DND-41 (cell line): ENCODE measurements at regions not wholly inside any gene's neighbourhood (a gene's known extent, or its start where the extent isn't known, plus 50 kb on each side); places are given as distances from the start of the nearest gene placed in this dataset.

Experiments used
- ATAC-seq: fragments of 200-7000 bp; cut with Tn5 transposase; 3 replicates; pipeline ENCODE4 v1.9.1; 2021; ENCODE audit warnings: low read depth; ENCODE audit not compliant: insufficient read depth
- DNase-seq: peaks from one replicate; pipeline ENCODE4 v3.0.0-alpha.2; 2020
- H2AFZ ChIP-seq: 2 replicates; pipeline ENCODE4 v1.6.0; 2012; ENCODE audit warnings: low read depth, low read length
- H3K27ac ChIP-seq: 2 replicates; pipeline ENCODE4 v1.5.1; 2012; ENCODE audit warnings: low read length, inconsistent platforms
- H3K27me3 ChIP-seq: fragments of 200-600 bp; sonication (generic); 2 replicates; pipeline ENCODE4 v1.6.0; 2012; ENCODE audit warnings: low read length, mild to moderate bottlenecking, inconsistent platforms; ENCODE audit not compliant: insufficient read depth, poor library complexity
- H3K36me3 ChIP-seq: 2 replicates; pipeline ENCODE4 v1.5.1; 2012; ENCODE audit warnings: low read length, inconsistent platforms; ENCODE audit not compliant: insufficient read depth
- H3K4me1 ChIP-seq: 2 replicates; pipeline ENCODE4 v1.5.1; 2012; ENCODE audit warnings: mild to moderate bottlenecking, low read length; ENCODE audit not compliant: insufficient read depth
- H3K4me2 ChIP-seq: 2 replicates; pipeline ENCODE4 v1.6.0; 2012; ENCODE audit warnings: mild to moderate bottlenecking, moderate library complexity, low read length, inconsistent platforms; ENCODE audit not compliant: insufficient read depth
- H3K4me3 ChIP-seq, 2 experiments: fragments of 200-600 bp in 1 of 2; shearing (Covaris generic) in 1 of 2; 2 replicates each; pipeline ENCODE4 v1.5.1; 2012 to 2016; ENCODE audit warnings: inconsistent platforms in 2 of 2, low read length in 2 of 2, mild to moderate bottlenecking in 2 of 2, low read depth in 1 of 2, moderate library complexity in 1 of 2
- H3K79me2 ChIP-seq: 2 replicates; pipeline ENCODE4 v1.6.0; 2012; ENCODE audit warnings: low read length, inconsistent platforms; ENCODE audit not compliant: insufficient read depth
- H3K9ac ChIP-seq: 2 replicates; pipeline ENCODE4 v1.6.0; 2012; ENCODE audit warnings: low read depth, mild to moderate bottlenecking, inconsistent platforms, low read length, moderate library complexity
- H3K9me3 ChIP-seq: 2 replicates; pipeline ENCODE4 v1.5.1; 2012; ENCODE audit warnings: low read length, moderate library complexity, mild to moderate bottlenecking, inconsistent platforms; ENCODE audit not compliant: insufficient read depth, severe bottlenecking
- H4K20me1 ChIP-seq: 2 replicates; pipeline ENCODE4 v1.6.0; 2012; ENCODE audit warnings: low read length; ENCODE audit not compliant: insufficient read depth
- EZH2 ChIP-seq: IDR thresholded peaks from 3 replicates; pipeline ENCODE4 v1.6.1; 2012; ENCODE audit warnings: borderline replicate concordance, low read depth, mild to moderate bottlenecking, moderate library complexity, low read length, inconsistent platforms; ENCODE audit not compliant: severe bottlenecking
- TF ChIP-seq, protein P1 (sequence below): IDR thresholded peaks from 2 replicates; pipeline ENCODE4 v1.5.1; 2012; ENCODE audit warnings: borderline replicate concordance, low read length, moderate library complexity, mild to moderate bottlenecking; ENCODE audit not compliant: poor library complexity, severe bottlenecking; ENCODE audit errors: extremely low read depth

- no peaks in the 10 kb centered on the region for H3K79me2 ChIP-seq
- peaks cover 25% of the 10 kb centered on the region for H3K27me3 ChIP-seq
- H3K4me2 ChIP-seq, result no peak overlapping the region
- DNase-seq, result no peak
- H3K4me1 ChIP-seq, result no peaks in the 10 kb centered on the region
- H2AFZ ChIP-seq, result no peak overlapping the region
- H3K27ac ChIP-seq, result no peak overlapping the region
- no peak overlapping the region for H3K9ac ChIP-seq
- no peak overlapping the region for H3K4me3 ChIP-seq
- H3K36me3 ChIP-seq, result no peaks in the 10 kb centered on the region
- TF ChIP-seq, protein P1, sequence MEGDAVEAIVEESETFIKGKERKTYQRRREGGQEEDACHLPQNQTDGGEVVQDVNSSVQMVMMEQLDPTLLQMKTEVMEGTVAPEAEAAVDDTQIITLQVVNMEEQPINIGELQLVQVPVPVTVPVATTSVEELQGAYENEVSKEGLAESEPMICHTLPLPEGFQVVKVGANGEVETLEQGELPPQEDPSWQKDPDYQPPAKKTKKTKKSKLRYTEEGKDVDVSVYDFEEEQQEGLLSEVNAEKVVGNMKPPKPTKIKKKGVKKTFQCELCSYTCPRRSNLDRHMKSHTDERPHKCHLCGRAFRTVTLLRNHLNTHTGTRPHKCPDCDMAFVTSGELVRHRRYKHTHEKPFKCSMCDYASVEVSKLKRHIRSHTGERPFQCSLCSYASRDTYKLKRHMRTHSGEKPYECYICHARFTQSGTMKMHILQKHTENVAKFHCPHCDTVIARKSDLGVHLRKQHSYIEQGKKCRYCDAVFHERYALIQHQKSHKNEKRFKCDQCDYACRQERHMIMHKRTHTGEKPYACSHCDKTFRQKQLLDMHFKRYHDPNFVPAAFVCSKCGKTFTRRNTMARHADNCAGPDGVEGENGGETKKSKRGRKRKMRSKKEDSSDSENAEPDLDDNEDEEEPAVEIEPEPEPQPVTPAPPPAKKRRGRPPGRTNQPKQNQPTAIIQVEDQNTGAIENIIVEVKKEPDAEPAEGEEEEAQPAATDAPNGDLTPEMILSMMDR, result no peak
- TF ChIP-seq EZH2, result no peak
- ATAC-seq, result no peak
- H4K20me1 ChIP-seq, result no peaks in the 10 kb centered on the region
- no peaks in the 10 kb centered on the region for H3K9me3 ChIP-seq
These were observed 100.3 kb upstream of the SIRPG start for GRCh38 chr20:1757606-1758512.

DNA sequence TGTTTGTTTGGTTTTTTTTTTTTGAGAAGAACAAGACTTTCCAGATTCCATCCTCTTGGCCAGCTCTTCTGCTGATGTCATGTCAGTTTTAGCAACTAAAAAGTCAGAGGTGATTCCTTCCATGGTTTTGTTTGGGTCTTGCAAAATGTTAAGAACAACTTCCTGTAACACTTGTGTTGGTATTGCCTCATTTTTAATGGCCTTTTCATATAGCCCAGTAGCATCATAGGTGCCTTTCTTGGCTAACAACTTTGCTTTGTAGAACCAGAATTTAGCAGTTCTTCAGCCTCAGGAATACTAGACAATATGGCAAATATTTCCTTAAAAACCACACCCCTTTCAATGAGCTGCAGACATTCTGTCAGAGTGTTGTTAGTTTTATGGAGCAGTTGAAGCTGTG is 99.5 kb upstream of the SIRPG start:
- Histone ChIP-seq H3K79me2 (no peaks in the 10 kb centered on the region), H3K27ac (no peak overlapping the region), H3K27me3 (peaks cover 28% of the 10 kb centered on the region), H3K36me3 (no peaks in the 10 kb centered on the region), H3K4me1 (no peaks in the 10 kb centered on the region), H3K9me3 (no peaks in the 10 kb centered on the region), H4K20me1 (no peaks in the 10 kb centered on the region), H3K4me2 (no peak overlapping the region), H3K4me3 (no peak overlapping the region), H3K9ac (no peak overlapping the region), H2AFZ (no peak overlapping the region)
- TF ChIP-seq, protein P1, result no peak
- TF ChIP-seq EZH2, result no peak
- DNase-seq (no peak), ATAC-seq (no peak)

GRCh38 chr20:1754749-1755148 is 97.2 kb upstream of the SIRPG start:
- DNase-seq, result no peak
- Histone ChIP-seq H2AFZ (no peak overlapping the region), H3K79me2 (no peaks in the 10 kb centered on the region), H3K4me3 (no peak overlapping the region), H3K27ac (no peak overlapping the region), H3K9ac (no peak overlapping the region), H3K9me3 (no peaks in the 10 kb centered on the region), H3K36me3 (no peaks in the 10 kb centered on the region), H4K20me1 (no peaks in the 10 kb centered on the region), H3K27me3 (peaks cover 22% of the 10 kb centered on the region), H3K4me2 (no peak overlapping the region), H3K4me1 (no peaks in the 10 kb centered on the region)
- no peak for ATAC-seq
- TF ChIP-seq, protein P1, result no peak
- TF ChIP-seq EZH2, result no peak
